ENCODE measurements at regions not wholly inside any gene's neighbourhood (a gene's known extent, or its start where the extent isn't known, plus 50 kb on each side); places are given as distances from the start of the nearest gene placed in this dataset.
A peak's percentile ranks its signal among the peaks of the same experiment; 100 is the strongest.

- DNase-seq (ENCODE audit: low spot score) = no peak
- TF ChIP-seq CTCF (conservative IDR thresholded peaks at IDR 0.05; ENCODE audit: low read depth, low read length) (no peak), EZH2 (IDR thresholded peaks at IDR 0.05; ENCODE audit: borderline replicate concordance, low read depth, low read length, poor library complexity, severe bottlenecking) (no peak)
- Histone ChIP-seq H3K27me3 (replicated peaks; ENCODE audit: insufficient read depth, low read depth, low read length, poor library complexity) (no peaks in the 10 kb centered on the region), H3K4me3 (ENCODE audit: low read depth, low read length, poor library complexity, severe bottlenecking) (no peak overlapping the region), H3K9me3 (ENCODE audit: low read depth, low read length, poor library complexity, severe bottlenecking) (no peaks in the 10 kb centered on the region), H3K36me3 (ENCODE audit: insufficient read depth, low read length, poor library complexity, severe bottlenecking) (no peaks in the 10 kb centered on the region), H3K27ac (ENCODE audit: low read depth, low read length, poor library complexity, severe bottlenecking) (no peak overlapping the region), H3K4me1 (ENCODE audit: insufficient read depth, low read length, poor library complexity, severe bottlenecking) (peaks cover 3% of the 10 kb centered on the region)
- CTCF ChIA-PET = no interaction called here
- intact Hi-C loops (cut with micrococcal nuclease; ENCODE audit: unreplicated experiment) = no loop called here
- BruUV-seq (replicated peaks) = no TSS peak
- POLR2A ChIA-PET (ENCODE audit: low non-redundant PET) = no interaction called here
These were observed 348.1 kb downstream of the RAPGEF2 start for GRCh38 chr4:159451006-159451405.

- no TSS peak for BruUV-seq (replicated peaks)
- CTCF ChIA-PET = interaction anchor here (0.5 to 1.0 kb wide), 12 partner anchors 9 to 1262 kb away, joined by 3 to 11 read pairs (median 4); no protein-coding TSS in a partner anchor
- TF ChIP-seq EZH2 (IDR thresholded peaks at IDR 0.05; ENCODE audit: borderline replicate concordance, low read depth, low read length, poor library complexity, severe bottlenecking) = no peak
- peak; percentile 99 for TF ChIP-seq CTCF (conservative IDR thresholded peaks at IDR 0.05; ENCODE audit: low read depth, low read length)
- no peaks in the 10 kb centered on the region for H3K36me3 ChIP-seq (ENCODE audit: insufficient read depth, low read length, poor library complexity, severe bottlenecking)
- DNase-seq (ENCODE audit: low spot score) = peak; percentile 79
- no peaks in the 10 kb centered on the region for H3K9me3 ChIP-seq (ENCODE audit: low read depth, low read length, poor library complexity, severe bottlenecking)
- POLR2A ChIA-PET (ENCODE audit: low non-redundant PET) = no interaction called here
- H3K27ac ChIP-seq (ENCODE audit: low read depth, low read length, poor library complexity, severe bottlenecking) = no peak overlapping the region
- intact Hi-C loops (cut with micrococcal nuclease; ENCODE audit: unreplicated experiment) = no loop called here
- H3K27me3 ChIP-seq (replicated peaks; ENCODE audit: insufficient read depth, low read depth, low read length, poor library complexity) = no peaks in the 10 kb centered on the region
- H3K4me3 ChIP-seq (ENCODE audit: low read depth, low read length, poor library complexity, severe bottlenecking) = no peak overlapping the region
- H3K4me1 ChIP-seq (ENCODE audit: insufficient read depth, low read length, poor library complexity, severe bottlenecking) = peaks cover 3% of the 10 kb centered on the region
These were observed 352.9 kb downstream of the RAPGEF2 start for GRCh38 chr4:159455675-159456237.

- H3K27me3 ChIP-seq (replicated peaks; ENCODE audit: insufficient read depth, low read depth, low read length, poor library complexity) = no peaks in the 10 kb centered on the region
- CTCF ChIA-PET = no interaction called here
- no peak overlapping the region for H3K27ac ChIP-seq (ENCODE audit: low read depth, low read length, poor library complexity, severe bottlenecking)
- TF ChIP-seq EZH2 (IDR thresholded peaks at IDR 0.05; ENCODE audit: borderline replicate concordance, low read depth, low read length, poor library complexity, severe bottlenecking) = no peak
- no peak for TF ChIP-seq CTCF (conservative IDR thresholded peaks at IDR 0.05; ENCODE audit: low read depth, low read length)
- peaks cover 3% of the 10 kb centered on the region for H3K4me1 ChIP-seq (ENCODE audit: insufficient read depth, low read length, poor library complexity, severe bottlenecking)
- BruUV-seq (replicated peaks) = no TSS peak
- no peaks in the 10 kb centered on the region for H3K36me3 ChIP-seq (ENCODE audit: insufficient read depth, low read length, poor library complexity, severe bottlenecking)
- no peak overlapping the region for H3K4me3 ChIP-seq (ENCODE audit: low read depth, low read length, poor library complexity, severe bottlenecking)
- DNase-seq (ENCODE audit: low spot score) = no peak
- peaks cover 20% of the 10 kb centered on the region for H3K9me3 ChIP-seq (ENCODE audit: low read depth, low read length, poor library complexity, severe bottlenecking)
- intact Hi-C loops (cut with micrococcal nuclease; ENCODE audit: unreplicated experiment) = no loop called here
- POLR2A ChIA-PET (ENCODE audit: low non-redundant PET) = no interaction called here
These were observed 357.5 kb downstream of the RAPGEF2 start for GRCh38 chr4:159460371-159460770.

Data from A673 (cell line).